Caco-2 (cell line): ENCODE measurements at regions not wholly inside any gene's neighbourhood (a gene's known extent, or its start where the extent isn't known, plus 50 kb on each side); places are given as distances from the start of the nearest gene placed in this dataset.

Source experiments
- BruUV-seq: library from RNA; stranded (reverse); fragments of 400-500 nt; replicated peaks from 2 replicates; lab custom pipeline; 2021; lab: Mats Ljungman, UMichigan
- CTCF ChIA-PET: fragments of 300-600 bp; sonication (Branson Sonifier 250); formaldehyde crosslinking; loops from one replicate; lab custom pipeline; 2022; ENCODE audit warnings: antibody characterized with exemption; lab: Charles Lee
- POLR2A ChIA-PET: fragments of 300-600 bp; sonication (Branson Sonifier 250); formaldehyde crosslinking; loops from one replicate; lab custom pipeline; 2022; ENCODE audit warnings: antibody characterized with exemption; lab: Charles Lee
- DNase-seq, 2 experiments: peaks; one replicate each; pipeline versions ENCODE4 v3.0.0 to v3.0.0-alpha.2; 2020 to 2022
- H3K27me3 ChIP-seq: replicated peaks from 2 replicates; pipeline ENCODE4 v1.6.0; 2011; ENCODE audit warnings: low read length; ENCODE audit not compliant: control insufficient read depth, insufficient read depth
- H3K36me3 ChIP-seq: 2 replicates; pipeline ENCODE4 v1.5.1; 2011; ENCODE audit warnings: low read length; ENCODE audit not compliant: control insufficient read depth, insufficient read depth
- H3K4me1 ChIP-seq: fragments of 250-450 bp; sonication (Bioruptor Pico); 2 replicates; pipeline ENCODE4 v1.5.1; 2020; ENCODE audit warnings: mild to moderate bottlenecking
- H3K4me3 ChIP-seq: 2 replicates; pipeline ENCODE4 v1.5.1; 2011; ENCODE audit warnings: low read depth, mild to moderate bottlenecking, control low read depth, low read length
- H3K9me3 ChIP-seq: fragments of 250-450 bp; sonication (Bioruptor Pico); 2 replicates; pipeline ENCODE4 v1.5.1; 2020; ENCODE audit warnings: mild to moderate bottlenecking, moderate library complexity
- H3K27ac Mint-ChIP-seq: one replicate; pipeline ENCODE4 v1.8.0; 2022; ENCODE audit warnings: mixed read lengths; ENCODE audit not compliant: unreplicated experiment
- H3K27me3 Mint-ChIP-seq: one replicate; pipeline ENCODE4 v1.8.0; 2022; ENCODE audit warnings: mixed read lengths; ENCODE audit not compliant: insufficient read depth, unreplicated experiment
- H3K36me3 Mint-ChIP-seq: one replicate; pipeline ENCODE4 v1.8.0; 2022; ENCODE audit warnings: mild to moderate bottlenecking, mixed read lengths; ENCODE audit not compliant: insufficient read depth, unreplicated experiment
- H3K4me1 Mint-ChIP-seq: one replicate; pipeline ENCODE4 v1.8.0; 2022; ENCODE audit warnings: low read depth, mixed read lengths; ENCODE audit not compliant: unreplicated experiment
- H3K4me3 Mint-ChIP-seq: one replicate; pipeline ENCODE4 v1.8.0; 2022; ENCODE audit warnings: mild to moderate bottlenecking, moderate library complexity, mixed read lengths; ENCODE audit not compliant: unreplicated experiment
- H3K9me3 Mint-ChIP-seq: one replicate; pipeline ENCODE4 v1.8.0; 2022; ENCODE audit warnings: mixed read lengths; ENCODE audit not compliant: unreplicated experiment
- CTCF ChIP-seq, 2 experiments: fragments of 200-600 bp in 1 of 2; IDR thresholded peaks; 1 replicate in 1 of 2; 2 replicates in 1 of 2; pipeline versions ENCODE4 v1.5.1 to v1.8.0; 2011 to 2022; ENCODE audit warnings: antibody characterized with exemption in 1 of 2, control low read depth in 1 of 2, inconsistent platforms in 1 of 2, low read depth in 1 of 2, low read length in 1 of 2, mild to moderate bottlenecking in 1 of 2, moderate library complexity in 1 of 2; ENCODE audit not compliant: insufficient read depth in 1 of 2, severe bottlenecking in 1 of 2, unreplicated experiment in 1 of 2
- intact Hi-C: fragments of 100-400 bp; cut with micrococcal nuclease; formaldehyde crosslinking; loops from one replicate; pipeline ENCODE4 v1.10.0; 2022; ENCODE audit not compliant: unreplicated experiment

GRCh38 chr22:34687116-34687515 lies 378.8 kb upstream of the ISX start:
- no peaks in the 10 kb centered on the region for H3K36me3 Mint-ChIP-seq
- Histone ChIP-seq H3K27me3 (no peaks in the 10 kb centered on the region), H3K4me1 (no peaks in the 10 kb centered on the region), H3K4me3 (no peak overlapping the region), H3K36me3 (no peaks in the 10 kb centered on the region), H3K9me3 (no peaks in the 10 kb centered on the region)
- no peak for TF ChIP-seq CTCF (IDR thresholded peaks at IDR 0.05; ENCODE audit: insufficient read depth in 1 of 2, low read depth in 1 of 2, low read length in 1 of 2, severe bottlenecking in 1 of 2, unreplicated experiment in 1 of 2)
- CTCF ChIA-PET = no interaction called here
- intact Hi-C loops = no loop called here
- POLR2A ChIA-PET = no interaction called here
- no peaks in the 10 kb centered on the region for H3K9me3 Mint-ChIP-seq
- no peak overlapping the region for H3K27ac Mint-ChIP-seq
- H3K4me1 Mint-ChIP-seq = no peaks in the 10 kb centered on the region
- no peak overlapping the region for H3K4me3 Mint-ChIP-seq
- H3K27me3 Mint-ChIP-seq = peaks cover 3% of the 10 kb centered on the region
- no TSS peak for BruUV-seq
- DNase-seq = no peak

- POLR2A ChIA-PET = no interaction called here
- Mint-ChIP-seq H3K9me3 (no peaks in the 10 kb centered on the region), H3K4me1 (no peaks in the 10 kb centered on the region)
Measured at GRCh38 chr22:34688825-34689224, 377.1 kb upstream of the ISX start.

GRCh38 chr22:34696557-34696956 lies 369.4 kb upstream of the ISX start:
- no peak overlapping the region for H3K4me3 Mint-ChIP-seq
- H3K4me1 Mint-ChIP-seq = no peaks in the 10 kb centered on the region
- ChIA-PET CTCF (no interaction called here), POLR2A (no interaction called here)
- H3K36me3 ChIP-seq = no peaks in the 10 kb centered on the region
- H3K27ac Mint-ChIP-seq = no peak overlapping the region
- H3K36me3 Mint-ChIP-seq = no peaks in the 10 kb centered on the region
- H3K9me3 ChIP-seq = no peaks in the 10 kb centered on the region
- H3K4me3 ChIP-seq = no peak overlapping the region
- H3K27me3 Mint-ChIP-seq = peaks cover 5% of the 10 kb centered on the region
- no peaks in the 10 kb centered on the region for H3K4me1 ChIP-seq
- BruUV-seq = no TSS peak
- no peaks in the 10 kb centered on the region for H3K9me3 Mint-ChIP-seq
- DNase-seq = peak in 1 of 2 experiments; percentile 26
- intact Hi-C loops = no loop called here
- no peak for TF ChIP-seq CTCF (IDR thresholded peaks at IDR 0.05; ENCODE audit: insufficient read depth in 1 of 2, low read depth in 1 of 2, low read length in 1 of 2, severe bottlenecking in 1 of 2, unreplicated experiment in 1 of 2)
- no peaks in the 10 kb centered on the region for H3K27me3 ChIP-seq

More at GRCh38 chr22:34688825-34689224, 377.1 kb upstream of the ISX start:
- Histone ChIP-seq H3K9me3 (no peaks in the 10 kb centered on the region), H3K36me3 (no peaks in the 10 kb centered on the region), H3K4me1 (no peaks in the 10 kb centered on the region), H3K4me3 (no peak overlapping the region), H3K27me3 (no peaks in the 10 kb centered on the region)
- no peak for TF ChIP-seq CTCF (IDR thresholded peaks at IDR 0.05; ENCODE audit: insufficient read depth in 1 of 2, low read depth in 1 of 2, low read length in 1 of 2, severe bottlenecking in 1 of 2, unreplicated experiment in 1 of 2)
- no TSS peak for BruUV-seq
- Mint-ChIP-seq H3K27ac (no peak overlapping the region), H3K27me3 (peaks cover 6% of the 10 kb centered on the region), H3K36me3 (no peaks in the 10 kb centered on the region), H3K4me3 (no peak overlapping the region)
- CTCF ChIA-PET = no interaction called here
- DNase-seq = no peak
- intact Hi-C loops = no loop called here
